Activated CD4-positive, alpha-beta T cell treated with anti-CD3 and anti-CD28 coated beads, Interleukin-2, amount 50 U/mL, for 1 hour (primary cell): ENCODE measurements at regions not wholly inside any gene's neighbourhood (a gene's known extent, or its start where the extent isn't known, plus 50 kb on each side); places are given as distances from the start of the nearest gene placed in this dataset.

ENCODE experiments used
- DNase-seq: peaks from one replicate; pipeline ENCODE4 v3.0.0-alpha.2; 2020

DNA sequence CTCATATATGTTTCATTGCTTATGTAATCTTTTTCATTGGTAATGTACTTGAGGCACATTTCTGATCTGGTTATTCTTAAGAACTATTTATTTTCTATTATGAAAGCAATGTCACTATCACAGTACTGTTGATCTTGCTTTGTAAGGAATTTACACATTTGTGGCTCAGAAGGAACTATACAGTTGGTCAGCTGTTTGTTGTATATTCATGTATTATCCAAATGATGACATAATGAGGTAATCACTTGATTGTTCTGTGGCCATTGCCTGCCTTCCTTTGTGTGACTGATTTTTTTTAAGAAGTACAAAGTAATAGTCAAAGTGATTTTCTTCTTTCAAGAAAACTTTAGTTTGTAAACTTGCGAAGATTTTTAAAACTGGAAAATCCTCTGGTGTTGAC is 399.9 kb downstream of the TMEM161B start:
- no peak for DNase-seq

GRCh38 chr5:87867281-87867680 is 401.4 kb downstream of the TMEM161B start:
- DNase-seq: no peak

DNA sequence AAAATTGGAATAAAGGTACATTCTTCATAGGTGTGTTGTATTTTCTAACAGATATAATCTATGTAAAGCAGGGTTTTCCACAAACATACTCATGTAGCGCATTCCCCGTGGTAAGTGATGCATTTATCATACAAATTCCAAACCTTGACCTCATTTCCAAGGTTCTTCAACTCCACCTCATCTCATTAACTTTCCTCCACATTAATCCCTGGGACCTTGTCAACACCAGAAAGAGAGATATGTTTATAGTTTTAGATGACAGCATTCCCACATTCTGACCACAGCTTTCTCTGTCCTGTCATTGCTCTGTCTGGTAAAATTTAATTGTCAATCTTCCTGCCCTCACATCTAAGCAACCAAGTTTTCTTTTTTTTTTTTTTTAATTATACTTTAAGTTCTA is 415.1 kb downstream of the TMEM161B start:
- no peak for DNase-seq

- DNase-seq: no peak
These were observed 417.0 kb downstream of the TMEM161B start for GRCh38 chr5:87851603-87852002.

DNA sequence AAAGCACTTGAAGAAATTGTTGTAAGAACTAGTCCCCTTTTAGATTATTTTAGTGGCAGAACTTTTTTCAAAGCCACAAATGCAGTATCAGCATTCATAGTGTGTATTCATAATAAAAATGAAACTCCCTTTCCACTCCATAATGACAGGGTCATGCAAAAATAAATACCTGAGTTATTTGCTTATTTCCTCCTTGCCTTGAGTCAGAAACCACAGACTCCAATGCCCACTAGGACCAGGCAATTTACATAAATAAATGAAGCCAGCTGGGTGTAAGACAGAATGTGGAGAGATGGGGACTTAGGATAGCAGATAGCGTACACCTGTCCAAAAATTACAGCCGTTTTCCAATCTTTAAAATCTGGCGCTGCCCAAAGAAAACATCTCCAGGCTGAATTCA is 417.8 kb downstream of the TMEM161B start:
- DNase-seq: no peak

- no peak for DNase-seq
These were observed 422.9 kb downstream of the TMEM161B start for GRCh38 chr5:87845734-87846133.

- no peak for DNase-seq
These were observed 423.8 kb downstream of the TMEM161B start for GRCh38 chr5:87844866-87845265.

- DNase-seq: no peak
These were observed 424.2 kb downstream of the TMEM161B start for GRCh38 chr5:87844449-87844848.

- DNase-seq: no peak
These were observed 424.0 kb upstream of the CCNH start for GRCh38 chr5:87836696-87837095.

DNA sequence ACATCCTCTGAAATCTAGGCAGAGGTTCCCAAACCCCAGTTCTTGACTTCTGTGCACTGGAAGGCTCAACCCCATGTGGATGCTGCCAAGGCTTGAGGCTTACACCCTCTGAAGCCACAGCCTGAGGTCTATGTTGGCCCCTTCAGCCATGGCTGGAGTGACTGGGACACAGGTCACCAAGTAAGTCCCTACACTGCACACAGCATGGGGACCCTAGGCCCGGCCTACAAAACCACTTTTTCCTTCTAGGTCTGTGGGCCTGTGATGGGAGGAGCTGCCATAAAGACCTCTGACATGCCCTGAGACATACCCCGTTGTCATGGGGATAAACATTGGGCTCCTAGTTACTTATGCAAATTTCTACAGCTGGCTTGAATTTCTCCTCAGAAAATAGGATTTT is 418.8 kb upstream of the CCNH start:
- no peak for DNase-seq

GRCh38 chr5:87829217-87829551 is 416.5 kb upstream of the CCNH start:
- DNase-seq: no peak

DNA sequence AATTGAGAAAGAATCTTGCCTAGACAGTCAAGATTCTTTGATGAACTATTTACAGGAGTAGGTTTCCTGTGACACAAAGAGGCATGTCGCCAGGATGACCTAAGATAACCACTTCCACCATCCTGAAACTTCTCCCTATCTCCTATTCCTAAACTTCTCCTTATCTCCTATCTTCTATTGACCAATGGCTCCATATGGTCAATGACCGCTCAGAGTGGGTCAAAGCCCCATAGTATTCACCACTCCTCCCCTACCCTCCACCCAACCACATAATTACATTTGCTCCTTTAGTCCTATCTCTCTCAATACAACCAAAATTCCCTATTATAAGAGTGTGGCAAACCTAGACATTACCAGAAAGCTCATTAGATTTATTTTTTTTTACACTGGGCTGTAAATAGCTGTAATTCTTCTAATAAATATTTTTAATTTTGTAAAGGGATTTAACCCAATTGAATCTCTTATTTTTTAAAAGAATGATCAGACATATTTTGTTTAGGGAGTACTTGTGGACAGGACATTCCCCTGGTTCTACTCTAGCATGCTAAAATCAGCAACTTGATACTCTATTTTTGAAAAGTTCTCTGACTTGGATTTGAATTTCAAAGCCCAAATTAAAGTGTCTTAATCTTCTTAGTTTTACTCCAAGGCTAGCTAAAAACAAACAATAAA is 416.0 kb upstream of the CCNH start:
- no peak for DNase-seq

GRCh38 chr5:87827539-87827938 is 414.8 kb upstream of the CCNH start:
- no peak for DNase-seq

DNA sequence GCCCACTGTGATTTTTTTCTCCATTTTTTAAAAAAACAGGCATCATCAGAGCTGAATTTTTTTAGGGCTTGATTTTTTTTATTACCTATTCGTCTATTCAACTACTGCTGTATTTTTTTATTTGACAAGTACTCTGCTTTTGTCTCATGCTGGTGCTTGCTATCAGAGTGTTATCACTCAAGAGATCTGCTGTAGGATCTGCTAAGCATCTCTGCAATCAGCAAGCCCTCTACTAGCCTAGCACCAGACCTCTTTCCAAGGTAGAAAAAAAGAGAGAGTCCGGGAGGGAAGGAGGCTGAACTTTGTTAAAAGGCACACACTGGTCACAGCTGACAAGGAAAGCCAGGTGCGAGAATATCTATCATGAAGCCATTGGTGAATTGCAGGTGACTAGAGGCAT is 413.8 kb upstream of the CCNH start:
- no peak for DNase-seq

DNA sequence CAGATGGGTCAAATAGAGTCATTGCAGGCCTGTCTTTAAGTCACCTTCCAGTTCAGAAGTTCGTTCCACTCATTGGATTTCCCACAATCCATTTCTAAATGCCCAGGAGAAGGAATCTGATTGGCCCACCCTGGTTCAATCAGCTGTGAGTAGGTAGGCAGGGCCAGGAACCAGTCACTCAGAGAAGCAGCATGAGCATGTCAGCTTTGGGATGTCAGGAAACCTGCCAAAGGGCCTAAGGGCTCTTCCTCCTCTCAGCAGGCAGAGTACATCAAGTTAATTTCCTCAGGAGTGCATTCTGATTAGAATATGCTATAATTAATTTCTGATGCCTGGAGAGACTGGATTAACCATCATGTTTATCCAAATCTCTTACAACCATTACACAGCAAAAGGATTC is 412.9 kb upstream of the CCNH start:
- DNase-seq: no peak

DNA sequence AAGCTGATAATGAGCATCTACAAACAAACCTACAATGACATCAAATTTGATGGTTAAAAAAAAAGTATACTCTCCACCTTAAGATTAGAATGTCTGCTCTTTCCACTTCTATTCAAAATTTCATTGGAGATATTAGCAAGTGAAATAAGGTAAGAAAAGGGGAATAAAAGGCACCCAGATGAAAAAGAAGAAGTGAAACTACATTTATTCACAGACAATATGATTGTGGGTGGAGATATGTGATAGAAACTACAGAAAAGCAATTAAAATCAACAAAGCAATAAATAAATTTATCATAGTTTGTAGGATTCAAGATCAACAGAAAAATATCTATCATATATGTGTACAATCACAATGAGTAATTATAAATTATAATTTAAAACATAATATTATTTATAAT is 395.1 kb upstream of the CCNH start:
- DNase-seq: no peak

DNA sequence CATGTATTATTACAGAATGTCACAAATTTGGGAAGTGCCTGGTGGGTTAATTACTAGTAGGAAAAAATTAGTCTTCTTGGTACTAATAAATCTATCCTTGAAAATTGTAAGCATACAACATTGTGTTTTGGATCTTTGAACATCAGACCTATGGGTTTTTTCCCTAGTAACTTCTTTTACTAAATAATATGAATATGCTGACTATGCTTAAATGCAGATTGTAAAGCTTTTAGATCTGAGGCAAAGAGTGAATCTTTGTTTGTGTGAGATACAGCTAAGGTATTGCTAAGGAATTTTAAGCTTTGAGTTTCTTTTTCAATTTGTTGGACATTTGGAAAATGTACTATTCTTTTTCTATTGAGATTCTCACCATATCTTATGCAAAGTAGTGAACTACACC is 390.6 kb upstream of the CCNH start:
- DNase-seq: no peak

GRCh38 chr5:87791869-87792268 is 379.1 kb upstream of the CCNH start:
- DNase-seq: no peak

DNA sequence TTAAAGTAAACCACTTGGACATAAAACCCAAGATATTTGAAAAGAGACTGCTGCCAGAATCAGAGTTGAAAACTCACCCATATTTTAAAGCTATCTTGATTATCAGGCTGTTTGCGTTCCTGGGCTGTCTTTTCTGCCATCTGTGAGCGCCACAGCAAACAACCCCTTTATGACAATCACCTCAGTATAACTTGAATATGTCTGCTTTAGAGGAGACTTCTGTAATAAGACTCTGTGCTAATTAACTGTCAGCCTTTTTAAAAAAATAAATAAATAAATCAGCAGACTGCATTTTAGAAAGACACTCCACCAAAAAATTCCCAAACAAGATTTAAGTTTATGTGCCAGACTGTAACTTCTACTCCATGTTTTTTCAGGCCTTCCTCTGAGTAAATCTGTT is 375.7 kb upstream of the CCNH start:
- DNase-seq: no peak

DNA sequence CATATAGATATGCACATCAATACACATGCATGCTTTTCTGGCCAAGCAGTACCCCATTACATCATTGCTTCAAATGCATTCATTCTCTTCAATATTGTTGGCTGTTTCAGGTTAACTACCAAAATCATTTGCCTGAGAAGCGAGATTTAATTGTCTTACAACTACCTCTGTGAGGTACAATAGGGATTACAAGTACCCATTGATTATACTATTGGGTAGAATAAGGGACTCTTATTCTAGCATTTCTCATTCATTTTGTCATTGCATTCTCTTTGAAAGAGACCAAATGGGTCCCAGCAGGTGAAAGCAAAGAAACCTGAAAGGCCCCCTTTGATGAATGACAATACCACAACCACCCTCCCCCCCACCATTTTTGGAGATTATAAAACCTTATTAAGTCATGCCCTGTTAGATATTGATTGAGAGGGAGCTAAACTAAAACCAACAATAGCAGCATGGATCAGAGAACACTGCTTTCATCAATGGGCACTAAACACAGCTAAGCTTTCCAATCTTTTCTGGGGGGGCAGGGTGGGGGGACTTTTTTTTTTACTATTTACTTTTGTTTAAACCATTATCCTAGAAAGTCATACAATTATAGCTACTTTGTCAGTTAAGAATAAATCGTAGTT is 375.0 kb upstream of the CCNH start:
- no peak for DNase-seq

DNA sequence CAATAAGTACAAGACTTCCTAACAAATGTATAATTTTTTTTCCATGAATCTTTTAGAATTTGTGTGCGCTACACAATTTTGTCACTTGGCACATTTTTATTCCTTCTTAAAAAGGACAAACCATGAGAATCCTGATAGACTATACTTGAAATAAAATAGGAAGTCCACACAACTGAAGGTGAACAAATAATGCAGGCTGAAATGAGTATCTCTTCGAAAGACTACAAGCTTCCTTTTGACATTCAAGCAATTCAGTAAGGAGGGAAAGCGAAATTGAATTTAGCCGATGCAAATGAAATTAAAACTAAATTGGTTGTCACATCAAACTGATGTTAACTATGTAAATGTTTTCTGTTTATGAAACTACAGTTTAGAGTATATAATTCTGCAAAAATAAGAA is 374.4 kb upstream of the CCNH start:
- no peak for DNase-seq

DNA sequence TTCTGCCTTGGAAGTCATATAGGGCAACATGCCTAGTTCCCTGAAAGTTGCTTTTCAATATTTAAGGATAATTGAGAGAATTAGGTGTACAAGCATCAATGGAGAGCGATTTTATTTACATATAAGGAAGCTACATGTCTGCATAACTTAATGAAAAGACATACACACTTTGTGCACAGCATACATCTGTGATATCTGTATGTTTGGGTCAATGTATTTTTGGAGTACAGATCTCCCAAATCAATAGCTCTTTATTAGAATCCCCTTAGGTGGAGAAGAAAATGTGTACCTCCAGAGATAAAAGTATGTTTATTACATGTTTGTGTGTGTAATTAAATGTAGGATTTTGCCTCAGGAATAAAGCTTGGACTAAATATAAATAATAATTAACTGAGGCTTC is 373.7 kb upstream of the CCNH start:
- no peak for DNase-seq

DNA sequence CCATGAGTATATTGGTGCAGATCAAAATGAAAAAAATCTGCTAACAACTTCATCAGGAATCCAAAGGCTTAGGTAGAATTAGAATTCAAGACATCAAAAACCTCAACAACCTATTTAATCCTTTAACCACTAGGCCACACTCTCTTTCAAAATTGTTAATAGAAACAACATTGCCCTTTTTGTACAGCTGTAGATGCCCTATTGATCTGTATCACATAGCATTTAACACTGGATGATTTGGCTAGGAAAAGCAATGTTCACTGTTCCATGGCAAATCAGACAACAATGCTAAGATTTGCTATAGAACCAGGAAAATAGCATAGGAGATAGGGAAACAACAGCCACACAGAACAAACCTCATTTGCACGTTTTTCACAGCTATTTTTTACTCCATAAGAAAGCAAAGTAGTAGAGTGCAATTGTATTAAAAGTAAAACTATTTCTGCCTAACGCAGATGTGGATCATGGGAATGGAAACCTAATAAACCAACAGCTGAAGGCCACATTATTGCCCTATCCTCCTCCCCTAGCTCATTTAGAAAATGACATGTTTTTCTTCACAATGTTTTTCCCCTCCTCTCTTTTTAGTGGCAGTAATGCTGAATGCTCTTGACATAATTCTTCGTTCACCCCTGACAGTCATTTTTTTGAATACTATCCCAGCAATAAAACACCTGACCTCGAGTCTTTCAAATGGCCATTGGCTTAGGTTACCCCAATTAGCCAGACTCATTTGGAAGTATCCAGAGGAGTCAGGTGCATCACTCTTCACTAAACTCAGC is 373.0 kb upstream of the CCNH start:
- no peak for DNase-seq

- no peak for DNase-seq
These were observed 372.3 kb upstream of the CCNH start for GRCh38 chr5:87784879-87785495.
